ENCODE measurements at regions not wholly inside any gene's neighbourhood (a gene's known extent, or its start where the extent isn't known, plus 50 kb on each side); places are given as distances from the start of the nearest gene placed in this dataset.

DNA sequence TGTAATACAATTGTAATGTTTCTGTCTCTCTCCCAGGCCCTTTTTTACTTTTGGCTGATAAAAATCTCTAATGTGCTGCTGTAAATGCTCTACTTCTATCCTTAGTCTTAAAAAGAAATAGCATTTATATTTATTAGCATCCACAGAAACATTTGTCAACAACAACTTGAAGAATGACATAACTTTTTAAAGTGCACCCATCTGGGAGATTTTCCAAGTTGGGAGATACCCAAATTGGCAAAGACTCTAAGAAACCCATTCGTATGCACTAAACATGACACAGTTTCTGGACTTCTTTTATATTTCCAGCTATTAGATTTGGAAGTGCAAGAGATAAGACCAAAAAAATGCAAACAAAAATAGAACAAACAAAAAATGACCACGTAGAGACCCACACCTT is 2287.4 kb upstream of the WWC1 start:
- DNase-seq: no peak

DNA sequence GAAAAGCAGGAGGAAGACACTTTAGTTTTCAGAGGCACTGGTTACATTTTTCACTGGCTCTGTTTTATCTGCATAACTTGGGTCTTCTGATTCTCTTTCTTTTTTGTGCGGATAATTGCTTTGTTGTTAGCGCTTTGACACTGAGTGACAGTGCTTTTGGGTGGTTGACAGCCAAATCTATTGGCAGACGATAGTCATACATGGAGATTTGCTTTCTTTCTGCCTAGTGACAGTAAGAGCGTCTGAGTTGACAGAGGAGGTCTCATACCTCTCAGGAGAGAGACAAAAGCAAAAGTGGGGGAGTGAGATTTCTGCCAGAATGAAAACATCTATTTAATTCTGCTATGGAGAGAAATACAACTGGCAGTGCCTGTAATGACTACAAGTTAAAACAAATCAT is 2278.0 kb upstream of the WWC1 start:
- DNase-seq: no peak

DNA sequence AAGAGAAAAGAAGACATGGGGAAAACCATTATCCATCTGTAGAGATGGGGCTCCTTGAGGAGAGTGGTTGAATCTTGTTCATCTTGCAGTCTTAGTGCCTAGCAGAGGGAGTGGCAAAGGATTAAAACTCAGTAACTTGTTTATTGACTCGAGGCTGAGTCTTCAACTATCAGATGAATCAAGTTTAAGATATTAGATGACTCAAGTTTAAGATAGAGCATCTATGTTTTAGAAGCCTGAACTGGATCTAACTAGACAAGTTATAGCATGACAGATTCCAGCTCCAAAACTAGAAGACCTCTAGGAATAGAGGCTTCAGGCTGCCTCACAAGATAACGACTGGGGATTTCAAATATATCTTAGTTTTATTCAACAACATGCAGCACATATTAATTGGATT is 2277.2 kb upstream of the WWC1 start:
- DNase-seq: no peak

DNA sequence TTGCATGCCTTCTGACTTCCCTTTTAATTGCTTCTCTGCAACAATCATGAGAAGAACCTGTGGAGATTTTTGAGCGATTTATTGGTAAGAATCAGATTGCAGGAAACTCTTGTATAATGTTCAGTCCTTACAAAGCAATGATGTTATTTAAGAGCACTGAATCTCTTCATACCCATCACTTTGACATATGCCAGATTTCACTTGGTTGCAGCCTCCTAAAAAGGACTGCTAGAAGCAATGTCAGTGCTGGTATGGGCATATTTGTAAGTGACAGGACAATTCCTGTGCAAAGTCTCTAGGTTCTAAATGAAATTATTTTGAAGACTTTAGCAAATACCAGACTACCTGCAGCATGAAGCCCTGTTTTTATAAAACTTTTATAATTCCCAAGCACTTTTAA is 2272.7 kb upstream of the WWC1 start:
- no peak for DNase-seq

DNA sequence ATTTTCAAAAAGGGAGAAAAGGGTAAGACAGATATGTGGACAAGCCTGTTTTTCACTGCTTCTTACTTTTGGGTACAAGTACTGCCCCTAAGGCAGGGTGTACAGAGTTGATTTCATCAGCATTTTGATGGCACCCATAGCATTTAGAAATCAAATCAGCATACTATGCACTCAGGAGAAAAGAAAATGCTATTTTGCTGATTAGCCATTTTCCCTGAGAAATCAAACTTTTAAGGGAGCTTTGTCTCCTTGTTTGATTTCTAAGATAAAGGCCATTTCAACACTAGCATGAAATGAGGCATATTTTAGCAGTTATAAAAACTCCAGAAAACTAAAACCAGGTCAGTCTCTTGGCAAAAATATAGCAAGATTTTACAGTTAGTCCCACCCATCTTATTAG is 2269.4 kb upstream of the WWC1 start:
- no peak for DNase-seq

DNA sequence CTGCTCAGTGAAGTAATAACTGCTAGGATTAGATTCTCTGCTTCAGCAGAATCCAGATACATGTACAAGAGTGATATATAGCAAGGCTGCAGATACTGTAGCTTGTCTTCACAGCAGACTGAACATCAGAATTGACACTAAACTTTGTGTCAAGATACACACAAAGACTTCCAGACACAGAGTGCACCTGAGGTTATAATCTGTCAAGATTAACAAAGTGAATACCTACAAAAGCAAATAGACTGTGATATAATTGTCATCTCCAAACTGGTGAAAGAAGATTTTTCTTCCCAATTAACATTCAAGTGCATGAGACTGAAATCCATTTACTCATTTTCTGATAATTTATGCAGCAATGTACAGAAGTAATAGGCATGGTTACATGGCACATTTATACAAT is 2266.5 kb upstream of the WWC1 start:
- DNase-seq: no peak

DNA sequence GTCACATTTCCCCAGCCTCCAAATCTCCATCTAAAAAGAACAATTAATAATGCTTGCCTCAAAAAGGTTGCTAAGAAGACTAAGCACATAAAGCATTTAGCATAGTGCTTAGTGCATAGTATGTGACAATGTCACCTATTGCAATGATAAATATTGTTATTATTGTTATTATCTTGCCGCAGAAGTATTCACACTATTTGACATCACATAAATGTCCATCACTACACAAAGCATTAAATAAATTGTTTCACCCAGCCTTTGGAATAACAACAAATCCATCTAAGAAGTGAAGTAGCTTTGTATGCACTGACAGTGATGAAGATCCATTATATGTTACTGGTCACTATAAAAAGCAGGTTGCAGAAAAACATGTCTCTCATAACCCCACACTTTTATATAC is 2263.9 kb upstream of the WWC1 start:
- DNase-seq: no peak

DNA sequence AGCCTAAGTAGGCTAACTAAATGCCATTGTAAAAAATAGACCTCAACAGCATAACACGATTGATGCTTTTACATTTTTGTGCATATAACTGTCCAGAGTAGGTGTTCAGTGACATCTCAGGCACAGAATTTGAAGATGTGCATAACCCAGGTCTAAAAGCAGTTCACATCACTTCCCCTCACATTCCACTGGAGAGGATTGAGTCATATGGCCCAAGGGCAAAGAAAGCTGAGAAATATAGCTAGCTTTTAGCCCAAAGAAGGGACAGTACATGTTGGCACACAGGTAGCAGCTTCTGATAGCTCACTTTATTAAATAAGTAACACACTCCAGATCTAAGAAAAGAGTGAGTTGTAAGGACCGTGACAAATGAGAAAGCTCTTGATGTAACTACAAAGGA is 2259.5 kb upstream of the WWC1 start:
- no peak for DNase-seq

DNA sequence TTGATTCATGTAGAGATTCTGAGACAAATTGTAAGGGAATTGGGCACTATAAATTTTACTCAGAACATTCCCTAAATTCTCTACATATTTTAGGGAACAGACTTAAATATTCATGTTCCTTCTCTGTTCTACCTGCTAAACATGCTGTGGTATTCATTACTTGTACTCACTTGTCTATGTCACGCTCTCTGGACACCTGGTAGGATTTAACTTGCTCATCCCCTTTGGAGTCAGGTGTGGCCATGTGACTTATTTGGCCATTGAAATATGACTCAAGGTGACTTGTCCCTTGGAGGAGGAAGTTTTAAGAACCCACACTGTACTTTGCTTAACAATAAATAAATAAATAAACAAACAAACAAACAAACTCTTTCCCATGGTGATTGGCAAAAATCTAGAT is 2258.8 kb upstream of the WWC1 start:
- DNase-seq: no peak

DNA sequence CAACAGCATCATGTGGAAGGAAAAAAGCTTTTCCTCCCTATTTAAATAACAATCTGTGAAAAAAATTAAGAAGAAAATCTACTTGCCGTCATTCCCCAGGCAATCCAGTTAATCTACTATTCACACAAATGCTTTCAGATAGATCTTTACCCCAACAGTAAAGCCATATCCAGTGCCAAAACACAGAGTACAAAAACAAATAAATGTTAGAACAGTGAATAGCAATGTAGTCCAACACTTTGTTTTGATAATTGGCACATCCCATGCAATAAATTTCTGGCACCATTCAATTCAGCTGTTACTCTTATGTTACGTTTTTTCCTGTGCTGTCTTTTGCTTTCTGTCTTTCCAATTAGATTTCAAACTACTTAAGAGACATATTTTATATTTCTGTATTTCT is 2245.5 kb upstream of the WWC1 start:
- DNase-seq: no peak

DNA sequence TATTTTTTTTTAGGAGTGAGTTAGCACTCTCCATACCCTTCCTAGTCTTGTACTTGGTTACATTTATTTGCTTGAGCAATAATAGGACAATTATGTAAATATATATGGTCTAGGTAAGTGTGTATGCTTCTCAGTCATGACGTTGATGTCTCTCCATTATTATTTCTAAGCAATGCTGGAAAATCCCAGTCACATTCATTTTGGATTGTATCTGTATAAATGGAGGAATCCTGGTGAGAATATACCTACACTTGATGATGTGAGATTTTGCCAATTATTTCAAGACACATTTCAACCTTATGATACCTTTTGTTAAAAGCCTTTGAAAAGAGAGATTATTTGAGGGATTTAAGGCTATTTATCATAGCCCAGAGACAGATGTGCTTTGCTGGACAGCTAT is 2244.5 kb upstream of the WWC1 start:
- no peak for DNase-seq

DNA sequence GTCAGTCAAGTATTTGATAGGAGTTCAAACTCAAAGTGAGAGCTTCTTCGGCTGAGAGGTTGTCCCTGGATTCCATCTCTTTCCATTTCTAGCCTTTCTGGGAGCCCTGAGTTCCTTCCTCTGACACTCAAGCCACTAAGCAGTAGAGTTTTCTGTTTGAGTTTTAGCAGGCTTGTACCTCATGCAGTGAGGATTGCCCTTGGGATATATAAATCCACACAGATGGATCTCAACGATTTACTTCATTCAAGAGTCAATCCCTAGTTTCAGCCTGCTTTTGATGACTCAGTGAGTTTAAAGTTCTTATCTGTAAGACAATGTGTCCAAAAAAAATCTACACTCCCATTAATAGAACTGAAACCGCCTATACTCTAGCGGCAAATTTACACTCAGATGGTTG is 2240.9 kb upstream of the WWC1 start:
- no peak for DNase-seq

DNA sequence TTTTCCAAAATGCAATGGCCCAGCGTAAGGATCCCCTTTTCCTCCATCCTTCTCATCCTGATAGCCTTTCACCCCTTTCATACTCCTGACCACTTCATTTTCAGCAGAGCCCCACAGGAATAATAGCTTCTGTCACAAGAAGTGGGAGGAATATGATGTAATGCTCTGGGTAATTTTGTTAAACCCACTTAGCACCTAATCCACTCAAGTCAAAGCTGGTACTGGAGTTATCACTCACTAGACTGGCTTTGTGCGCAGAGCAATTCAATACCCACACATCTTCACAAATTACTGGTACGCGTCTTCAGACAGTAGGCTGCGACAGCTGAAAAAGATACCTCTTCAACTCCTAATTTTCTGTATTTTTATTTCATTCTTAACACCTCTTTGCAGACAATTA is 2232.8 kb upstream of the WWC1 start:
- no peak for DNase-seq

DNA sequence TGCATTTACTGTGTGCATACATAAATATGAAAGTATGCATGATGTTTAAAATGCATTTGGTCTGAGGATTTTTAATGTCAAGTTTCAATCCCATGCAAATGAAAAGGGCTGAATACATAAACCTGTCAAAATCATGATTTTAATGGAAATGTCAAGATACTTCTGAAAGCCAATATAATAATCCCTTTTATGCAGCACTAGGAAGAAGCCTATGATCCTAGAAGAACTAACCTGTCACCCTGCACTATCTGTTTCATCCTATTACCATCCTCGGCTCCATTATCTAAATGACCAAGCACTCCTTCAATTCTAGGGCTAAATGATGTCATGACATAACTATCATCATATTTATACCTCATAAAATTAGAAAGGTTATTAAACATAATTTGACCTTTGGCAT is 2229.4 kb upstream of the WWC1 start:
- DNase-seq: no peak

DNA sequence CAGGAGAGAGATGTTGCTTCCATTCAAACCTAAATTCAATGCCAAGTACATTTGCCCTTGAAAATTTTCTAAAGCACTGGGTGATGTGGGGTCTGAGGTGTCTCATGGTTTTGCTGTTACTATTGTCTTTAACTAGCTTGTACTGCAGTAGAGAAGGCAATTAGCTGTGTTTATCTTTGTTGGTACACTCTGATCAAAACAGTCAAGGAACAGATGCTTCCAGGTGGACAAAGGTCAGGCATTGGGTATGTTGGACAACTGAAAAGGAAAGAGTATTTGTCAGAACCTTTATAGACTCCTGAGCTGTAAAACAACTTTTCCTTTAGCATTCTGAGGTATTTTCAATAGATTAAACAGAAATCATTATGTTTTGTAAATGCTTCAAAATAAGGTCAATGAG is 2228.7 kb upstream of the WWC1 start:
- no peak for DNase-seq

DNA sequence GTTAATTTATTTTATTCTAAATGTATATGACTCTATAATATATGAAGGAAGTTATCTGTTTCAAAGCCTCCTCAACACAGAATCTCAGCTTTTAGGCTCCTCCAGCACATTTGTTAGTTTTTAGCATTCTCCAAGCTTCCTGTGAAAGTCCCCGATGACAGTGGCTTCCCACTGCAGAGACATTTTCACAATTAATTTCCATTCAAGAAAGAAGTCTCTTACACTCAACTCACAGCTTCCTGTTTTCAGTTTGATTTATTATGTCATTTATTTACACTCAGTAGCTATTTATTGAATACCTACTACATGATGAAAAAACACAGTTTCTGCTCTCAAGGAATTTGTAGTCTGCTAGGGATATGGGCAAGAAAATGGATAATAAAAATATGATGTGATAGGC is 2228.2 kb upstream of the WWC1 start:
- no peak for DNase-seq

DNA sequence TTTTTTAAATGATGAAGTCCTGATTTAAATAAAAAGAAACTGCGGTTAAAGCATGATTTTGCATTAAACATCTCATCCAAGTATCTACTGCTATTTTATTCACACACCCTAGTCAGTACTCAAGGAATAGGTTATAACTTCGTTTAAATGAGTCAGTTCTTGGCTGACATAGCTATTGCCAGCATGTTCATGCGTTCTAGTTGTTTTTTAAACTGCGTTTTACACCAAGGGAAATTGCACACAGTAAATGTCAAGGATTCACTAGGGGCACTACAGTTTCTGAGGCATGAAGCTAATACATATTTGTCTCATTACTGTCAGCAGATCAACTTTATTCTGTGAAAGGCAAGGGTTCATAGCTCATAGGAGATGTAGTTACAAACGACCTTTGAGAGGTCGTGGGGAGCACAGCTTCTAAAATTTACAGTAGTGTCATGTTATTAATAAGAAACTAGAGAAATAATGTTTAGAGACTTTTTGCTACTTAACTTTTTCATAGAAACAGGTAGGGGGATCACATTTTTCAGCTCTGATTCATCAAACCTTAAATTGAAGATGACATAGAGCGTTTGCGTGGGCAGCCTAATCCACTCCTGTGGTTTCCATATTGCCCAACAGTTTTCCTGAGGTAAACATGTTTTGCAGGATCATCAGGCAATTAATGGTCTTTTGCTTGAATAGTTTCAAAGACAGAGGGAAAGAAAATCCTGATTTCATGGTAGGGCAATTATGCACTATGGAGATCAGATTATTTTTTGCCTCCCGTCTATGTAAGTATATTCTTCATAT is 2222.7 kb upstream of the WWC1 start:
- no peak for DNase-seq

DNA sequence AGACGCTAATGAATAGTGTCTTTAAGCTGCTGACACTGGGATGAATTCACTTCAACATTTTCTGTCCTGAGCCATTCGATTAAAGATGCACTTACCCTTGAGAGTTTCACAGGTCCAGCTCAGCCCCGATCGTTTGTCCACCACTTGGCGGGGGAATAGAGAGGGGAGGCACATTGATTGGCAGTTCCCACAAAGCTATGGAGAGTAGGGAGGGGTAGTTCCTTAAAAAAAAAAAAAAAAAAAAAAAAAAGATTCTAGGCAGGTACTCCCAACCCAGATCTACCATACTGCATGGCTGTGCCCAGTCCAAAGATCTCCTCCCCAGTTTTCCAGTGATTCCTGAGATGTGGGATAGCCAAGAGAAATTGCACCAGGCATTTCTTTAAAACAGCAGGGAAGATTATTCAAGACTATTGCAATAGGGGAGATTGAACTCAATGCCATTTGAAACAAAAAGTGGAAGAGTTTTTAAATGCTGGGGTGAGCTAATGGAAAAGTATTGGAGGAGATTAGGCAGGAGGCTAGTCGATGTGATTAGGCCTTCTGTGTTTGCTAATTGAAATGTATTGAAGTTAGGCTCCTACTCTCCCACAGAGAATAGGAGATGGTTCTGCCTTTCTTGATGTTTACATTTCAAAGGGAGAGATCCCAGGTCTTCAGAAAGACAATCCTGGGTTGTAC is 2217.4 kb upstream of the WWC1 start:
- DNase-seq: no peak

DNA sequence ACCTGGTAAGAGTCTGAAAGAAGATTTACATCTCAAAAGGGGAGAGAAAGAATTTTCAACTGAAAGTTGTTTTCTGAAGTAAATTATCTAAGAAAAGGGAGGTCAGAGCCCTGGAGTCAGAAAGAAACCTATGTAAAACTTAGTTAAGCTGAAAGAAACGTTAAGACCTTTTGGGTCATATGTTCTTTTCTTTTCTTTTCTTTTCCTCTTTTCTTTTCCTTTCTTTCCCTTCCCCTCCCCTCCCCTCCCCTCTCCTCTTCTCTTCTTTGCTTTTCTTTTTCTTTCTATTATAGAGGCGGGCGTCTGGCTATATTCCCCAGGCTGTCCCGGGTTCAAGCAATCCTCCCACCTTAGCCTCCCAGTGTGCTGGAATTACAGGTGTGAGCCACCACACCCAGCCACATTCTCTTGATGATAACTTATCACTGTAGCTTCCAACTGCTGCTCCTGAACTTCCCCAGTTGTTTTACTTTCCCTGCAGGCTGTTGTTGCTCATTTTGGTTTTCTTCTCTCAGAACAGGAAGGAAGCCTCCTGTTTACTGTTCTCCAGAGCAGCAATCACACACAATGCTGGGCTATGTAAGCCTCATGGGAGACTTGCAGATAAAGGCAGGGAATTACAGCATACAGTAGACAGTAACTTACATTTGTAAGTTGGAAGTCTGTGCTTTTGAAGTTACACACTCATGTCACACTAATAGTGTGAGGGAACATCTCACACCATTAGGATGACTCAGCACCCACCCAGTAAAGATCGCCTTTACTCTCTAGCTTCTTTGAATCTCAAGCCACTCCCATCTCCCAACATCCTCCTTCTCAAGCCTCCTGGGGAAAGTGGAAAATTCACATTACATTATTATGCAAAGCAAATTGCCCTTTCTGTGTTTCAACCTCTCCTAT is 2216.6 kb upstream of the WWC1 start:
- DNase-seq: no peak

DNA sequence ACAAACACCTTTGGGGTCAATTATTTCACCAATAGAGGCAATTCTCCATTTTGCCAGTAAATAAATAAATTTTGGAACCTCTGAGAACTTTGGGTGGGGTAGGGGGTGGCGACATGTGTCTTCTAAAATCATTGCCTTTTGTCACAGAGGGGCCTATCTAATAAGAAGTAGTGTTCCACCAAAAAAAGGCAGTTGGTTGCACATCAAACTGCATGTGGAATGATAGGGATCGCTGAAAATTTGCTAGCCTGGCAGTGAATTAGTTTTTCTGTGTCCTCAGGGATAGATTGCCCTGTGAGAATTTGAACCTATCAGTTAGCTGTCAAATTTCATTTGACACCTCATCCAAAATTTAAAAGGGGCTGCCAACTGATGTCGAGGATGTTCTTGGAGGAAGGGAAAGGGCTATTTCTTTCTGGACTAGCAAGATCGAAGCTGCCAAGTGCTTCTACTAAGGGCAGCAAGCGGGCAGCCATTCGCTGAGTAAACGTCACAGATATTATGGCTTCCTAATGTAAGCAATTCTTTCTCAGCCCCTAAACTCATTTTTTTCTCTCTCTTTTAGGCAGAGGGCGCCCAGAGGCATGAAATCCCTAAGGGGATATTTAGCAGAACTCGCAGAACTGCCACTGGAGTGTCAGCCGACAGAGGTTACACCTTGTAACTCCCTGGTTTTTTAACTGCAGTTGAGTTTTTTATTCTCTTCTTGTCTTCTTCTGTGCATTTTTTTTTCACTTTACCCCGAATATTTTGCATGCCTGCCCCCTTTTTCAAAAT is 2208.1 kb upstream of the WWC1 start:
- DNase-seq: no peak

DNA sequence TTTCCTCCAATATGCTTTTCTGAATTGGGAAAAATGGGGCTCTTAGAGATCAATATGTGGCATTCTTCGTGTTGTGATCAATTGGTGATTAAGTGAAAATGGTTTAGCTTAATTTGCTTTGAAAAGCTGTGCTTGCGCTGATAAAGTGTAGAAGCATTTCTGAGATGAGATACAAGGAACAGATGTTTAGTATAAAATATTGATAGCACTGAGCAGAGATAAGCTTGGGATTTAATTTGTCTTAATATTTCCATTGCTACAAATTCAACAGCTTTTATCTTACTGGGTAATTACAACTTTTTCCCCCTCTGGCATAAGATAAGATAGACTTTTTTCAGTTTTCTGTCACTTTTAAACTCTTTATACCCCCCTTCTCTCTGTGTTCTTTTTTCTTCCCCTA is 2204.9 kb upstream of the WWC1 start:
- no peak for DNase-seq
